ENCODE measurements at regions not wholly inside any gene's neighbourhood (a gene's known extent, or its start where the extent isn't known, plus 50 kb on each side); places are given as distances from the start of the nearest gene placed in this dataset.

DNA sequence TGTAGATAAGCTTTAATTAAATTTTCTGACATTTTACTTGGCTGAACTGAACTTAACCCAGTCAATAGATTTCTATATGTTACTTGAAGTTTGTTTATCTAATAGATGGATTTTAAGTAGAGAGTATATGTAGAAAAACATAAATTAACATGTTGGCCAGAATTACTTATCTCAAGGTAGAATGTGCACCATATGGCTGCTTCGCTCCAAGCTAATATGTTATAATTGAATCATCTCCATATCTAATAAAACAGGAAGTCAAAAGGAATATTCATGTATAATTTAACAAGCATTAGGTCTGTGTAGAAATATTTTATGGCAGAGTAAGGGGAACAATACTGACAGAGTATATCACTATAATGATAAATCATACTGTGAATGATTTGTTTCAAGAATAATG, 650.7 kb upstream of the ALCAM start:
- DNase-seq = no peak

GRCh38 chr3:104717828-104718196, 648.9 kb upstream of the ALCAM start:
- peak; percentile 6 for DNase-seq

GRCh38 chr3:104723000-104723399, 643.7 kb upstream of the ALCAM start:
- DNase-seq = no peak

- no peak for DNase-seq
Observed at GRCh38 chr3:104731074-104731473, 635.6 kb upstream of the ALCAM start.

- DNase-seq = no peak
Observed at GRCh38 chr3:104734627-104735026, 632.1 kb upstream of the ALCAM start.

GRCh38 chr3:104735691-104736090, 631.0 kb upstream of the ALCAM start:
- DNase-seq = no peak

GRCh38 chr3:104738271-104738670, 628.4 kb upstream of the ALCAM start:
- DNase-seq = no peak

DNA sequence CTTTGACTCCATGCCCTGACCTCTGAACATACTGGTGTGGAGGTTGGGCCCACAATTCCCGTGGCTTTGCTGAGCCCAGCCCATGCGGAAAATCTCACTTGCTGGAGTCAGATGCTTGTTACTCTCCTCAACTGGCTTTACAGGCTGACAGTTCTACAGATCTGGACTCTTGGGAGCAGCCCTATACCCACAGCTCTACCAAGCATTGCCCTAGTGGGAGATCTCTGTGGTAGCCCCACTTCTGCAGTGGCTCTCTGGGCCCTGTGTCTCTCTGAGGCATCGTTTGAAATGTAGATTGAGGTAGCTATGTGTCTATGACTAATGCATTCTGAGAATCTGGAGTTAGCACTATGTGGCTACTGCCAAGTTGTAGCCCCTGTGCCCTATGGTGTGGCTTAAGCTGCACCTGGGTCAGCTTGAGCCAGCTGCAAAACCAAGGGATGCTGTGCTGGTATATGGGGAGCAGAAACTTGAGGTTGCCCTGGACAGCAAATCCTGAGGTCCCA, 625.8 kb upstream of the ALCAM start:
- DNase-seq = no peak

DNA sequence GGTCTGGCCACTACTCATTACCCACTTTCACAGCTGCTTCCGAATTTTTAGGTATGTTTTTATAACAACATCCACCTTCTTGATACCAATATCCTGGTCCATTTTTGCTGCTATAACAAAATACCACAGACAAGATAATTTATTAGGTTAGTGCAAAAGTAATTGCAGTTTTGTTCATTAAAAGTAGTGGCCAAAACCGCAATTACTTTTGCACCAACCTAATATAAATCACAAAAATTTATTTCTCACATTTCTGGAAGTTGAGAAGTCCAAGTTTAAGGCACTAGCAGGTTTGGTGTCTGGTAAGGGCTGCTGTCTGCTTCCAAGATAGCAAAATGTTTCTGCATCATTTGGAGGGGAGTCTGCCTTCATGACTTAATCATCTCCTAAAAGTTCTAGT, 624.7 kb upstream of the ALCAM start:
- DNase-seq = no peak

DNA sequence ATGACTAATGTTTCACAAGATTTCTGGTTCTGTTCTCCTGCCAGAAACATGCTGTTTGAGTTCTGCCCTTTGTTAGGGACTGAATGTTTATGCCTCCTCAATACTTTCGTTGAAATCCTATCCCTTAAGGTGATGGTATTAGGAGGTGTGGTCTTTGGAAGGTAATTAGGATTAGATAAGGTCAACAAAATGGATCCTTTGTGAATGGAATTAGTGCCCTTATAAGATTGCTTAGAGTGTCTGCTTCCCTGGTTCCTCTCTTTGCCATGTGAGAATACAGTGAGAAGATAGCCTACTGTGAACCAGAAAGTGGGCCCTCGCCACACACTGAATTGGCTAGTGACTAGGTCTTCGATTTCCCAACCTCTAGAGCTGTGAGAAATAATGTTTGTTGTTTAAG, 621.4 kb upstream of the ALCAM start:
- no peak for DNase-seq

- DNase-seq = no peak
Observed at GRCh38 chr3:104746056-104746455, 620.7 kb upstream of the ALCAM start.

DNA sequence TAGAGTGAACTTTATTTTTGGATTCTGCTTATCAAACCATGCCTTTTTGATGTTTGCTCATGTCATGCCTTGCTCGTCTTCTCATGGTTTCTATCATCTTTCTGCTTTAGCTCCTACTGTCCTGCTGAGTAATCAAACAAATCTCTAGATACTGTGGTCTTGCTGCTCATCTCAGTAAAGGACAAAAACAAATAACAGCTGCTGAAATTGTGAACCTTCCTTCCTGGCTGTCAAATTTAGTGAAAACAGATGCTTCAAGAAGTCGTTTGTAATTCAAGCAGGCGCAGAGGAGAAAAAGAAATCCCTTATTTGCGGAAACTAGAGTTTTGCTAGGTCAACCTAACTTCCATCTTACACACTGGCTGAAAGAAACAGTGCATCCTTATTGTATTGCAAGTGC, 616.1 kb upstream of the ALCAM start:
- no peak for DNase-seq

DNA sequence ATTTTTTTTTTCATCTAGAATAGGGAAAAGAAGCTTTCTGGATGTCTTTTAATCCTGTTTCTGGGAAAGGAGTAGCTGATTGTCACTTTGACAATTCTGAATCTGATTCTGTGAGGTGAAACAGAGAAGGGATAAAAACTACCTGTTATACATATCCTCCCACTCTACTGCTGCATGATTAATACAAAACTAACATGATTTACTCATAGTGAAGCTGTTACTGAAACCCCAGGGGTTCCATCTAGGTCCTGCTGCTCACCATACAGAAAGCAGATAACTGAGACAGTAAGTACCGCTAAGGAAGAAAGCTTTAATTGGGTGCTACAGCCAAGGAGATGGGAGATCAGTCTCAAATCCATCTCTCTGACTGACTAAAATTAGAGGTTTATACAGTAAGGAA, 610.9 kb upstream of the ALCAM start:
- no peak for DNase-seq

GRCh38 chr3:104763007-104763406, 603.7 kb upstream of the ALCAM start:
- no peak for DNase-seq

DNA sequence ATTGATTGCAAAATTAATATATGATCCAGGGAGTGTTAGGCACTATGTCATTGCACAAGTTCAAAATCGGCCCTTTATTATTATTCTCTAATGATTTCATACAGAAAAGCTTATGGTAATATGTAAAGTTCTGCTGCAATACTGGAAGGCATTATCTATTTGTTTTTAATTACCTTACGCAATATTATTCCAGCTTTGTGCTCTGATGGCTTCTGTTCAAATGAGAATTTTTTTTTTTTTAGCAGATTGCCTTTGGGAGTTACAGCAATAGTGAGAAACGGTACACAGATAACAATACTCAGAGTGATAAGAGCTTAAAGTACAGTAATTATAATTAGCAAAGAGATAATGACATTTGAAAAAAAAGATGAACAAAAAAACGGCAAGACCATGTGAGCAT, 602.2 kb upstream of the ALCAM start:
- DNase-seq = no peak

- DNase-seq = no peak
Observed at GRCh38 chr3:104768886-104769285, 597.8 kb upstream of the ALCAM start.

DNA sequence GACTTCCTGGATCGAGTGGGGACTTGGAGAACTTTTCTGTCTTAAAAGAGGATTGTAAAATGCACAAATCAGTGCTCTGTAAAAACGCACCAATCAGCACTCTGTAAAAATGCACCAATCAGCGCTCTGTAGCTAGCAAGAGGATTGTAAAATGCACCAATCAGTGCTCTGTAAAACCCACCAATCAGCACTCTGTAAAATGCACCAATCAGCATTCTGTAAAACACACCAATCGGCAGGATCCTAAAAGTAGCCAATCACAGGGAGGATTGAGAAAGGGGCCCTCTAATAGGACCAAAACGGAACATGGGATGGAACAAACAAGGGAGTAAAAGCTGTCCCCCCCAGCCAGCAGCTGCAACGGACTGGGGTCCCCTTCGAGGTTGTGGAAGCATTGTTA, 587.4 kb upstream of the ALCAM start:
- DNase-seq = no peak

DNA sequence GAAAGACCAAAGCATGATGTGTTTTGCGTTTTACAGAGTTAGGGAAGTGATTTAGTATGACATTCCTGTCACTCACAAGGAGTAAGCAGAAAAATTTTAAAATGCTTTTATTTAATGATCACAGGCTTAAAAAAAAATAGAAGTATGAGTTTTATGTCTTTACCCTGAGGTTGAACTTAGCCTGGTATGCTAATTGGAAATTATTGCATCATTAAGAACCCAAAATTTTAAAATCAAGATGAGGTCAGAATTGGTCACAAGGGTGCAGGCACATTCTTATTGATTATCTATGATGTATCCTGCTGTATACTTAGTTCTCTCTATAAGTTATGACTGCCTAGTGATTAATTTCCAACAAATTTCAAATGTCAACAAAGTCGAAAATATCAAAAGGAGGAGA, 585.6 kb upstream of the ALCAM start:
- DNase-seq = no peak

DNA sequence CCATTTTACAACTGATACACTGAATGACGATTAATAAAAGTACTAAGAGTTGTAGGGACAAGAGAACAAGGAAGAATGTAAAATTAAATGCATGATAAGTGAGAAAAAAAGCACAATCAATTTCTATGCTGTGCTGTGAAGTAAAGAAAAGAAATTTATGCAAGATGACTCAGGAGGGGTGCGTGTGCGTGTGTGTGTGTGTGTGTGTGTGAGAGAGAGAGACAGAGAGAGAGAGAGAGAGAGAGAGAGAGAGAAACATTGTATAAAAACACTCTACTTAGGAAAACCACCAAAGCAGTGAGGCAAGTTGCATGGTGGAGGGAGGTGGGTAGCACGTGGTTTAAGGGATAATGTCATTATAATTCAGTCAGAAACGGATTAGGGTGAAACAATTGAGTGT, 580.8 kb upstream of the ALCAM start:
- no peak for DNase-seq

GRCh38 chr3:104787306-104787705, 579.4 kb upstream of the ALCAM start:
- DNase-seq = no peak

- no peak for DNase-seq
Observed at GRCh38 chr3:104788807-104789206, 577.9 kb upstream of the ALCAM start.

- no peak for DNase-seq
Observed at GRCh38 chr3:104791331-104791730, 575.4 kb upstream of the ALCAM start.

- DNase-seq = no peak
Observed at GRCh38 chr3:104796556-104796955, 570.2 kb upstream of the ALCAM start.

DNA sequence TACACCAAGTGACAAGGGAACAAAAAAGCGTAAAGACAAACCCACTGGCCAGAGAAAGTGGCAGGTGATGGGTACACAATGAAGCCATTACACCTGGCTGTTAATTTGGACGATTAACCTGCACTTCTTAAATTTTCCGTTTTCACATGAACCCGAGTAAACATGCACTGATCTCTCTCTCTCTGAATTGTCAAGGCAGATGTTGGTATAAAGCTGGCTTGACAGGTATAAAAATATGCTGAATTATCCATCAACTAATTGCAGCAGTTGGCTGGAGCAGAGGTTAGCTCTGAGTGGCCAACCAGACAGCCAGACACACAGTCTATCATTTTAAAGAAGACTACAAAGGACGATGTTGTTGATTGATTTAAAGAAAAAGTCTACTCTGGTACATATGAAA, 561.7 kb upstream of the ALCAM start:
- no peak for DNase-seq

DNA sequence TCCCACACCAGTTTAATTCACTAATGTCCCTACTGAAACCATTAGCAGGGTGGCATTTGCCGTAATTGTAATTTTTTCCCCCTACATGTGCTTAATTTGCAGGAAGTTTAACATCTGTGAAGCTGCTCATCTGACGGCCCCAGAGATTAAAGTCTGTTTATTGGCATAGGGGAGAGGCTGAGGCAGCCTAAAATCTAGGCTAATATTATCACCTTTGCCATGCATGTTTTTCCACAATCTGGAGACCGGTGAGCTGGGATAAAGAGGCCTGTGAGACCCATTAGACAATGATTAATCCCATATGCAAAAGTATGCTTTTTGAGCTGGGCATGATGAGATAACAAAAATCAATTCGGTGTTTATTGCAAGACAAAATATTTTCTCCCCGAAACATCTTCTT, 561.2 kb upstream of the ALCAM start:
- no peak for DNase-seq

GRCh38 chr3:104810896-104811295, 555.8 kb upstream of the ALCAM start:
- no peak for DNase-seq
